WERI-Rb-1 (cell line): ENCODE measurements at regions not wholly inside any gene's neighbourhood (a gene's known extent, or its start where the extent isn't known, plus 50 kb on each side); places are given as distances from the start of the nearest gene placed in this dataset.

Experiments used
- DNase-seq: peaks from one replicate; pipeline ENCODE4 v3.0.0-alpha.2; 2020
- H3K27ac ChIP-seq: fragments of 250-450 bp; sonication (Bioruptor Pico); 2 replicates; pipeline ENCODE4 v1.5.1; 2020; ENCODE audit warnings: mild to moderate bottlenecking, moderate library complexity
- H3K27me3 ChIP-seq: fragments of 250-450 bp; sonication (Bioruptor Pico); 2 replicates; pipeline ENCODE4 v1.5.1; 2021; ENCODE audit warnings: mild to moderate bottlenecking, low read depth, moderate library complexity; ENCODE audit not compliant: insufficient read depth, severe bottlenecking
- H3K36me3 ChIP-seq: fragments of 250-450 bp; sonication (Bioruptor Pico); 2 replicates; pipeline ENCODE4 v1.5.1; 2020; ENCODE audit warnings: mild to moderate bottlenecking, moderate library complexity
- H3K4me3 ChIP-seq: 2 replicates; pipeline ENCODE4 v1.5.1; 2011; ENCODE audit warnings: low read depth, mild to moderate bottlenecking, control low read depth, low read length
- H3K9me3 ChIP-seq: fragments of 250-450 bp; sonication (Bioruptor Pico); 2 replicates; pipeline ENCODE4 v1.5.1; 2021; ENCODE audit warnings: mild to moderate bottlenecking, moderate library complexity; ENCODE audit not compliant: severe bottlenecking
- TF ChIP-seq, protein P1 (sequence below): IDR thresholded peaks from 2 replicates; pipeline ENCODE4 v1.5.1; 2011; ENCODE audit warnings: low read depth, mild to moderate bottlenecking, control low read depth, inconsistent platforms, low read length

DNA sequence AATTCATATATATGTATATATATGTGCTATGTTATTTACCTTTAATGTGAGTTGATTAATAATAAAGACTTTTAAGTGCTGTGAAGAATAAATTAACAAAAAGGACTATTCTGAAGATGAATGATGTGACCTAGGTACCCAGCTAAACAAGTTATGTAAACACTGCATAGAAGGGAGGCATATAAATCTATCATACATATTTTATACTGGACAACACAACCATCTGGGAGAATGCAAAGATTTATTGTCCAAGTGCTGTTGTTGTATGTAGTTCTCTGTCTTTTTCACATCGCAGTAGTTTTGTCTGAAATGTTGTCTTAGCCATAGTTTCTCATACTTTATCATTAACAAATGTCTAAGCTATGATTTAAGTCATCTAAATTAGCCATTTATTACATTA lies 337.6 kb downstream of the PCDH18 start:
- TF ChIP-seq, protein P1, sequence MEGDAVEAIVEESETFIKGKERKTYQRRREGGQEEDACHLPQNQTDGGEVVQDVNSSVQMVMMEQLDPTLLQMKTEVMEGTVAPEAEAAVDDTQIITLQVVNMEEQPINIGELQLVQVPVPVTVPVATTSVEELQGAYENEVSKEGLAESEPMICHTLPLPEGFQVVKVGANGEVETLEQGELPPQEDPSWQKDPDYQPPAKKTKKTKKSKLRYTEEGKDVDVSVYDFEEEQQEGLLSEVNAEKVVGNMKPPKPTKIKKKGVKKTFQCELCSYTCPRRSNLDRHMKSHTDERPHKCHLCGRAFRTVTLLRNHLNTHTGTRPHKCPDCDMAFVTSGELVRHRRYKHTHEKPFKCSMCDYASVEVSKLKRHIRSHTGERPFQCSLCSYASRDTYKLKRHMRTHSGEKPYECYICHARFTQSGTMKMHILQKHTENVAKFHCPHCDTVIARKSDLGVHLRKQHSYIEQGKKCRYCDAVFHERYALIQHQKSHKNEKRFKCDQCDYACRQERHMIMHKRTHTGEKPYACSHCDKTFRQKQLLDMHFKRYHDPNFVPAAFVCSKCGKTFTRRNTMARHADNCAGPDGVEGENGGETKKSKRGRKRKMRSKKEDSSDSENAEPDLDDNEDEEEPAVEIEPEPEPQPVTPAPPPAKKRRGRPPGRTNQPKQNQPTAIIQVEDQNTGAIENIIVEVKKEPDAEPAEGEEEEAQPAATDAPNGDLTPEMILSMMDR = no peak
- Histone ChIP-seq H3K9me3 (no peaks in the 10 kb centered on the region), H3K36me3 (no peaks in the 10 kb centered on the region), H3K27ac (no peak overlapping the region), H3K4me3 (no peak overlapping the region), H3K27me3 (no peaks in the 10 kb centered on the region)
- DNase-seq = no peak

DNA sequence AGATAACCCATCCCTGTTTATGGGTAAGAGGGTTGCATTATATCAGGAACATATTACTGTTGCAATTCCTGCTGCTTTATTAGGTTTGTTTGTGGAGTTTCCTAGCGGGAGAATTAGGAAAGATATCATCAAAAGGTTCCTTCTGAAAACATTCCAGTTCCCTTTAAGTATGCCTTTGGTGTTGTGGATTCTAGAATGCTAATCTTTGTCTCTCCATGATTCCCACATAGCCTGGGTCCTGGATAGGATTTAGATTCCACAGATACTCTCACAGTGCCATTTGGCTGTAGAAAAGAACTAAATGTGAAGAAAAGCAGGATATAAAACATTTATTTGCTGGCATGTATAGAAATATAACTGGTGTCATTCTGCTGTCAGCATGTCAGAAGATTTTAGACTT lies 338.7 kb downstream of the PCDH18 start:
- no peaks in the 10 kb centered on the region for H3K27me3 ChIP-seq
- no peak overlapping the region for H3K4me3 ChIP-seq
- TF ChIP-seq, protein P1 = no peak
- H3K27ac ChIP-seq = no peak overlapping the region
- DNase-seq = no peak
- H3K36me3 ChIP-seq = no peaks in the 10 kb centered on the region
- no peaks in the 10 kb centered on the region for H3K9me3 ChIP-seq

DNA sequence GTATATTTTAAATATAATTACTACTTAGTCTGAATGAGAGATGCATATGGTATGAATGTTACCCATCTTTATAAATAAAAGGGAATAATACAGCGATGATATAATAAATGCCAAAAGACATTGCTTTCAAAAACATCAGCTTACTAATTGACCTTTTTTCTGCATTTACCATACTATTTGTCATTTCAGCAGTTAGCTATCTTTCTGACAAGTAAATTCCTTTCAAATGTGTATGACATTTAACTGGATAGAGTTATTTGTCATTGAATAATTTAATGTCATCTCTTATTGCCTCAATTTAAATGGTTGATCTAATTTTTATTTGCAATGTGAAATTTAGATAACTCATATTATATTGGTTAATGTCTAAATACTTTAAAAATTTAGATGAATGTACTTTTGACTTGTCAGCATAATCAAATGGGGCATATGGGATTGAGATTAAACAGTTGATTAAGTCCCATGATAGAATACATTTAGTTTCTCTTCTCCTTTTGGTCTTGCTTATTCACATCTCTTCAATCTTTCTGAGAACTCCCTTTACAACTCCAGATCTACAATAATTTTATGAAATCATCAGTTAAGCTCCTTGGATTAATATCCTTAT lies 350.9 kb downstream of the PCDH18 start:
- Histone ChIP-seq H3K9me3 (no peaks in the 10 kb centered on the region), H3K27me3 (no peaks in the 10 kb centered on the region), H3K36me3 (no peaks in the 10 kb centered on the region), H3K27ac (no peak overlapping the region), H3K4me3 (no peak overlapping the region)
- TF ChIP-seq, protein P1 = no peak
- no peak for DNase-seq

DNA sequence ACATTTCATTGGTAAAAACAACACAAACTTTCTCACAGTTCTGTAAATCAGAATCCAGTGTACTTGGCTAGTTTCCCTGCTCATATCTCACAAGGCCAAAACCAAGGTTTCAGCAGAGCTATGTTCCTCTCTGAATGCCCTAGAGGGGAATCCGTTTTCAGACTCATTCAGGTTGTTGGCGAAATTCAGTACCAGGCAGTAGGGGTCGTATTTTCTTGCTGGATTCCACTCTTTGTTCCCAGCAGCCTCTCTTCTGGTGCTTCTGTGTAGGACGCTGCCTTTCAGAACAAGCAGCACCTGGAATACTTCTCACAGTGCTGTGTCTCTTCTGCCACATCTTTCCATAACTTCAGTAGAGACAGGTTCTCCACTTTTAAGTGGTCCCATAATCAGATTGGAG lies 351.9 kb downstream of the PCDH18 start:
- TF ChIP-seq, protein P1 = no peak
- Histone ChIP-seq H3K27me3 (no peaks in the 10 kb centered on the region), H3K9me3 (no peaks in the 10 kb centered on the region), H3K27ac (no peak overlapping the region), H3K4me3 (no peak overlapping the region), H3K36me3 (no peaks in the 10 kb centered on the region)
- no peak for DNase-seq

DNA sequence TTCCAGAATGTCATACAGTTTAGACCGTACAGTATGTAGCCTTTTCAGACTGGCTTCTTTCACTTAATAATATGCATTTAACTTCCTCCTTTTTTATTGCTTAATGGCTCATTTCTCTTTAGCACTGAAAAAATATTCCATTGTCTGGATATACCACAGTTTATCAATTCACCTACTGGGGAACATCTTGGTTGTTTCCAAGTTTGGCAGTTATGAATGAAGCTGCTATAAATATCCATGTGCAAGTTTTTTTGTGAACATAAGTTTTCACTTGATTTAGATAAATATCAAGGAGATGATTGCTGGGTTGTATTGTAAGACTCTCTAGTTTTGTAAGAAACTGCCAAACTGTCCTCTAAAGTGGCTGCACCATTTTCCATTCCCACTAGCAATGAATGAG lies 375.5 kb downstream of the PCDH18 start:
- TF ChIP-seq, protein P1 = no peak
- no peak for DNase-seq
- Histone ChIP-seq H3K27ac (no peak overlapping the region), H3K9me3 (no peaks in the 10 kb centered on the region), H3K36me3 (no peaks in the 10 kb centered on the region), H3K27me3 (no peaks in the 10 kb centered on the region), H3K4me3 (no peak overlapping the region)

DNA sequence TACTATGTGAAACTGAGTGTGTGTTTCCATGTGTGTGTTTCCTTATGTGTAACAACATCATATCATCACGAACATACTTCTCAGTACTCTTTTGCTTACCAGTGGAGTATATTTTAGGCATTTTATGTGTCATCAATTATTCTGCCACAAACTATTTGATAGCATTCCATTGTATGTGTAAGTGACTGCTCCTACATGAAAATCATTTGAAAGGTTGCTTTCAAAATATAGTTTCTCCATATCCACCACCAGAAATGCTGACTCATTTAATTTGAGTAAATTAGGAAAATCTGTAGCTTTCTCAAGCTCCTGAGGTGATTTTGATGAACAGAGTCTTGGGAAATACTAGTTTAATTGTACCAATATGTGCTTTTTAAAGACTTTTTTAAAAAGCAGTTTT lies 376.2 kb downstream of the PCDH18 start:
- DNase-seq = no peak
- H3K36me3 ChIP-seq = no peaks in the 10 kb centered on the region
- TF ChIP-seq, protein P1 = no peak
- no peaks in the 10 kb centered on the region for H3K27me3 ChIP-seq
- H3K27ac ChIP-seq = no peak overlapping the region
- no peaks in the 10 kb centered on the region for H3K9me3 ChIP-seq
- no peak overlapping the region for H3K4me3 ChIP-seq
